Activated naive CD4-positive, alpha-beta T cell treated with anti-CD3 and anti-CD28 coated beads, Interleukin-2, amount 50 U/mL, for 24 hours (primary cell): ENCODE measurements at regions not wholly inside any gene's neighbourhood (a gene's known extent, or its start where the extent isn't known, plus 50 kb on each side); places are given as distances from the start of the nearest gene placed in this dataset.
A peak's percentile ranks its signal among the peaks of the same experiment; 100 is the strongest.

Source experiments
- H3K27ac Mint-ChIP-seq: one replicate; pipeline ENCODE4 v1.8.0; 2021; ENCODE audit warnings: mild to moderate bottlenecking, mixed read lengths
- H3K27me3 Mint-ChIP-seq: one replicate; pipeline ENCODE4 v1.8.0; 2021; ENCODE audit warnings: mixed read lengths
- H3K36me3 Mint-ChIP-seq: one replicate; pipeline ENCODE4 v1.8.0; 2021; ENCODE audit warnings: mixed read lengths
- H3K4me1 Mint-ChIP-seq: one replicate; pipeline ENCODE4 v1.8.0; 2021; ENCODE audit warnings: mixed read lengths
- H3K4me3 Mint-ChIP-seq: one replicate; pipeline ENCODE4 v1.8.0; 2021; ENCODE audit warnings: mild to moderate bottlenecking, mixed read lengths
- H3K9me3 Mint-ChIP-seq: one replicate; pipeline ENCODE4 v1.8.0; 2021; ENCODE audit warnings: mixed read lengths

DNA sequence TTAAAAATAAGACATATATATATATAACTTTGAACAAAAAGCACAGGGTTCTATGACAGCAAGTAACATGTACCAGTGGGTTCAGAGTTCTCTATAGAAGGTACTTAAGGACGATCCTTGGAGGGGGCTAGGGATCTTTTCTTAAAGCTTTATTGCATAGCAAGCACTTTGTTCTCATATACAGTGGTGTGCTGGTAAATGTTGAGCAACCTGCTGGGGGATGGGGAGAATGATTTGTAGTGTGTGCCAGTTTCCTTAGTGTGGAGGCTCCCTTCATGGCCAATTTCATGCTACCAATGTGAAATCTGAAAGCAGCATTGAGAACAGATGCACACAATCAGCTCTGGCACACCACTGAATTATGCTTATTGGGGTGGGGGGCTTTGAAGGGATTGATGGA lies 69.5 kb upstream of the NFASC start:
- Mint-ChIP-seq H3K4me1 (peaks cover 14% of the 10 kb centered on the region), H3K27me3 (no peaks in the 10 kb centered on the region), H3K9me3 (no peaks in the 10 kb centered on the region), H3K36me3 (no peaks in the 10 kb centered on the region), H3K27ac (no peak overlapping the region), H3K4me3 (no peak overlapping the region)

GRCh38 chr1:204802401-204803175 lies 68.1 kb upstream of the NFASC start:
- no peak overlapping the region for H3K27ac Mint-ChIP-seq
- H3K4me1 Mint-ChIP-seq = peaks cover 14% of the 10 kb centered on the region
- no peak overlapping the region for H3K4me3 Mint-ChIP-seq
- H3K9me3 Mint-ChIP-seq = no peaks in the 10 kb centered on the region
- H3K27me3 Mint-ChIP-seq = no peaks in the 10 kb centered on the region
- H3K36me3 Mint-ChIP-seq = no peaks in the 10 kb centered on the region

- no peak overlapping the region for H3K4me3 Mint-ChIP-seq
- no peaks in the 10 kb centered on the region for H3K36me3 Mint-ChIP-seq
- H3K27me3 Mint-ChIP-seq = no peaks in the 10 kb centered on the region
- peaks cover 14% of the 10 kb centered on the region for H3K4me1 Mint-ChIP-seq
- no peaks in the 10 kb centered on the region for H3K9me3 Mint-ChIP-seq
- H3K27ac Mint-ChIP-seq = no peak overlapping the region
Observed at GRCh38 chr1:204803607-204804006, 67.1 kb upstream of the NFASC start.

DNA sequence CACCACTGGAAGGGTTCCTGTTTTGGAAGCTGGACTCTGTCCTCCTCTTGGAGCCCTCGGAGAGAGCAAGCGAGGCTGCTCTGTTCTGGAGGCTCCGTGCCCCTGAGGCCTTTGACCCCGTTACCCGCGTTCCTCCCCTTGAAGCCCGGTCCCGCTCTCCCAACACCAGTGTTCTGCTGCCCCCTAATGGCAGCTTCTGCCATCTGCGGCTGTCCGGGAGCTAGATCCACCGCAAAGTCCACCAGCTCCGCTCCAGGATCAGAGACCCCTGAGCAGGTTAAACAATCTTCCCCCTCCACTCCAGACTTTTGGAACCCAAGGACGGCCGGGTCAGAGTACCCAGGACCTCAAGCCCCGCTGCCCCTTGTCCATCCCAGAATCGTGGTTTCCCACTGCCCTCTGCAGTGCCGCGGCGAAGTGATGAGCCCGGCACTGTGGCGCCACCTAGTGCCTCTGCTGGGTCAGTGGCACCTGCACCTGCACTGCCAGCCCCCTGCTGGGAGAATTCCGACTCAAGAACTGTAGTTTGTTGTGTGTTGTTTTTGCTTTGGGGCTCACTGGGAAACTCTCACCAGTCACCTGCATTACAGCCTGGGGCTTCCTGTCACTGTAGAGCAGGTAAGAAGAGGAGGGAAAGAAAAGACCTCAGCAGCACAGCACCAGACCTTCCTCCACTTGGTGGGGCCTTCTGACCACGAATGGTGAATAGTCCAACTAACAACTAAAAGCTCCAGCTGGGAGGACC lies 63.5 kb upstream of the NFASC start:
- Mint-ChIP-seq H3K27ac (peak overlapping the region; percentile 38), H3K27me3 (no peaks in the 10 kb centered on the region), H3K4me1 (peaks cover 14% of the 10 kb centered on the region), H3K36me3 (no peaks in the 10 kb centered on the region), H3K4me3 (peak overlapping the region; percentile 96), H3K9me3 (no peaks in the 10 kb centered on the region)

- Mint-ChIP-seq H3K4me1 (no peaks in the 10 kb centered on the region), H3K27me3 (peaks cover 4% of the 10 kb centered on the region), H3K27ac (no peak overlapping the region), H3K36me3 (no peaks in the 10 kb centered on the region), H3K4me3 (no peak overlapping the region), H3K9me3 (no peaks in the 10 kb centered on the region)
Observed at GRCh38 chr1:204809488-204809887, 61.2 kb upstream of the NFASC start.

DNA sequence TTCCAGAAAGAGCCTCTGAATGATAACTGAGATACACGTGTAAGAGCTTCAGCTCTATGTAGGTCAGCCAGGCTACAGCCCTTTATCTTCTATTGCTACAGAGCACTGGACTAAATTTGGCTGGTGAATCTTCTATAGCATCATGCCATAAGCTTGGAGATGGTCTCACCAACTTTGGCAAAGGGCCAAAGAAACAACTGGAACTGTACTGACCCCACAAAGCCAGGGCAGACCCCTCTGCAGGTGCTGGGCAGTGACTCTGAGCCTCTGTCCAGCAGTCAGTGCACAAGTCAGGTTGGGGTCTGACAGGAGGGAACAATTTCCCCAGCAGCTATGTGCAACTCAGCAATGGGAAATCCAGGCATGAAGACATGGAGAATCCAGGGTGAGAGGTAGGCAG lies 57.8 kb upstream of the NFASC start:
- Mint-ChIP-seq H3K27me3 (peaks cover 15% of the 10 kb centered on the region), H3K36me3 (no peaks in the 10 kb centered on the region), H3K27ac (no peak overlapping the region), H3K4me3 (no peak overlapping the region), H3K4me1 (no peaks in the 10 kb centered on the region), H3K9me3 (no peaks in the 10 kb centered on the region)

GRCh38 chr1:204813522-204813921 lies 57.1 kb upstream of the NFASC start:
- Mint-ChIP-seq H3K9me3 (no peaks in the 10 kb centered on the region), H3K27ac (no peak overlapping the region), H3K27me3 (peaks cover 15% of the 10 kb centered on the region), H3K36me3 (no peaks in the 10 kb centered on the region), H3K4me1 (no peaks in the 10 kb centered on the region), H3K4me3 (no peak overlapping the region)

GRCh38 chr1:204814166-204814884 lies 56.3 kb upstream of the NFASC start:
- no peak overlapping the region for H3K27ac Mint-ChIP-seq

DNA sequence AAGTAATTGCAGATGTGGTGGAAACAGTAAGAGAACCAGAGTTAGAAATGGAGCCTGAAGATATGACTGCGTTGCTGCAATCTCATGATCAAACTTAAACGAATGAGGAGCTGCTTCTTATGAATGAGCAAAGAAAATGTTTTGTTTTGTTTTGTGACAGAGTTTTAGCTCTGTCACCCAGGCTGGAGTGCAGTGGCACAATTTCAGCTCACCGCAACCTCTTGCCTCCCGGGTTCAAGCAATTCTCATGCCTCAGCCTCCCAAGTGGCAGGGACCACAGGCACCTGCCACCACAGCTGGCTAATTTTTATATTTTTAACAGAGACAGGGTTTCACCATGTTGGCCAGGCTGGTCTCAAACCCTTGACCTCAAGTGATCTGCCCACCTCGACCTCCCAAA lies 53.3 kb upstream of the NFASC start:
- H3K4me3 Mint-ChIP-seq = no peak overlapping the region

More at GRCh38 chr1:204814166-204814884, 56.3 kb upstream of the NFASC start:
- Mint-ChIP-seq H3K4me3 (no peak overlapping the region), H3K9me3 (no peaks in the 10 kb centered on the region), H3K27me3 (peaks cover 15% of the 10 kb centered on the region), H3K4me1 (no peaks in the 10 kb centered on the region), H3K36me3 (no peaks in the 10 kb centered on the region)

DNA sequence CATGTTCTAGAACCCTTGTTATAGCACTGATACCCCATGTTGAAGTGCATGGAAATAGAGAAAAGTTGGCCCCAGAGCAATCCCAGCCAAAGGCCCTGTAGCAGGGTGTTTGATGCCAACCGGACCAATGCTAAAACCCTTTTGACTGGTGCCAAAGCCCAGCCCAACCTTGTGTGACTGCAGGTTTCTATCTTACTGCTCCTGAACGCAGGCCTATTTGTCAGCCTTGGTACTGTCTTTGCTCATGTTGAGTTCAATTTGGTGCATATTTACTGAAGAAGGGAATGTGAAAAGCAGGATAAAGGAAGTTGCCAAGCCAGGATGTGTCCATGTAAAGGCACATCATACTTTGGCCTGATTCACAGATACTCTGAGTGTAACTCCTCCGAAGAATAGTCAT lies 51.7 kb upstream of the NFASC start:
- Mint-ChIP-seq H3K4me3 (no peak overlapping the region), H3K36me3 (no peaks in the 10 kb centered on the region), H3K27ac (no peak overlapping the region), H3K4me1 (no peaks in the 10 kb centered on the region), H3K9me3 (no peaks in the 10 kb centered on the region), H3K27me3 (peaks cover 15% of the 10 kb centered on the region)

More for the DNA sequence above, 53.3 kb upstream of the NFASC start:
- H3K36me3 Mint-ChIP-seq = no peaks in the 10 kb centered on the region
- peaks cover 15% of the 10 kb centered on the region for H3K27me3 Mint-ChIP-seq
- H3K4me1 Mint-ChIP-seq = no peaks in the 10 kb centered on the region
- no peak overlapping the region for H3K27ac Mint-ChIP-seq
- no peaks in the 10 kb centered on the region for H3K9me3 Mint-ChIP-seq

GRCh38 chr1:204819495-204819894 lies 51.2 kb upstream of the NFASC start:
- no peaks in the 10 kb centered on the region for H3K4me1 Mint-ChIP-seq
- H3K27me3 Mint-ChIP-seq = peaks cover 11% of the 10 kb centered on the region
- H3K9me3 Mint-ChIP-seq = no peaks in the 10 kb centered on the region
- no peak overlapping the region for H3K27ac Mint-ChIP-seq
- no peaks in the 10 kb centered on the region for H3K36me3 Mint-ChIP-seq
- H3K4me3 Mint-ChIP-seq = no peak overlapping the region
